IMR-90 (cell line): ENCODE measurements at regions not wholly inside any gene's neighbourhood (a gene's known extent, or its start where the extent isn't known, plus 50 kb on each side); places are given as distances from the start of the nearest gene placed in this dataset.

Experiments used
- ATAC-seq: fragments of 200-7000 bp; cut with Tn5 transposase; 2 replicates; pipeline ENCODE4 v1.9.1; 2020; ENCODE audit warnings: low read depth, mild to moderate bottlenecking, moderate library complexity
- BruUV-seq: library from RNA; stranded (reverse); fragments of 400-500 nt; replicated peaks from 2 replicates; lab custom pipeline; 2021; lab: Mats Ljungman, UMichigan
- CTCF ChIA-PET: fragments of 300-600 bp; formaldehyde crosslinking; extraction: SDS; loops from one replicate; lab custom pipeline; 2021; ENCODE audit warnings: antibody characterized with exemption; lab: Yijun Ruan, JAX
- POLR2A ChIA-PET: fragments of 300-600 bp; sonication (Branson Sonifier 250); formaldehyde crosslinking; loops from one replicate; lab custom pipeline; 2022; ENCODE audit warnings: antibody characterized with exemption; ENCODE audit not compliant: unreplicated experiment; lab: Charles Lee
- DNase-seq: peaks from one replicate; pipeline ENCODE4 v3.0.0; 2013
- H2AFZ ChIP-seq: replicated peaks from 2 replicates; pipeline ENCODE3; 2013; ENCODE audit warnings: low read length, mild to moderate bottlenecking; ENCODE audit not compliant: poor library complexity
- H2AK5ac ChIP-seq: 2 replicates; pipeline ENCODE4 v1.6.1; 2013; ENCODE audit warnings: low read depth, low read length, inconsistent platforms
- H2AK9ac ChIP-seq: replicated peaks from 2 replicates; pipeline ENCODE3; 2013; ENCODE audit warnings: mild to moderate bottlenecking, low read depth, low read length, moderate library complexity; ENCODE audit not compliant: poor library complexity
- H2BK120ac ChIP-seq: 2 replicates; pipeline ENCODE4 v1.6.1; 2013; ENCODE audit warnings: low read depth, low read length, inconsistent platforms
- H2BK15ac ChIP-seq: 3 replicates; pipeline ENCODE4 v1.6.1; 2013; ENCODE audit warnings: low read depth, low read length, inconsistent platforms
- H2BK20ac ChIP-seq: 2 replicates; pipeline ENCODE4 v1.6.1; 2013; ENCODE audit warnings: low read depth, mild to moderate bottlenecking, inconsistent platforms, low read length, moderate library complexity
- H2BK5ac ChIP-seq: 2 replicates; pipeline ENCODE4 v1.6.1; 2013; ENCODE audit warnings: mild to moderate bottlenecking, low read depth, low read length, inconsistent platforms; ENCODE audit not compliant: poor library complexity, severe bottlenecking
- H3K14ac ChIP-seq: replicated peaks from 2 replicates; pipeline ENCODE4 v1.6.1; 2013; ENCODE audit warnings: low read depth, low read length, inconsistent platforms
- H3K18ac ChIP-seq: 2 replicates; pipeline ENCODE4 v1.6.1; 2013; ENCODE audit warnings: low read depth, low read length, control low read depth
- H3K23ac ChIP-seq: 2 replicates; pipeline ENCODE4 v1.6.1; 2013; ENCODE audit warnings: low read depth, low read length, inconsistent platforms
- H3K27ac ChIP-seq: 2 replicates; pipeline ENCODE4 v1.5.1; 2013; ENCODE audit warnings: mild to moderate bottlenecking, control low read depth, low read length; ENCODE audit not compliant: insufficient read depth
- H3K27me3 ChIP-seq: 2 replicates; pipeline ENCODE4 v1.6.1; 2013; ENCODE audit warnings: low read length; ENCODE audit not compliant: control insufficient read depth, insufficient read depth
- H3K36me3 ChIP-seq: 2 replicates; pipeline ENCODE4 v1.6.1; 2013; ENCODE audit warnings: low read length, mixed read lengths; ENCODE audit not compliant: control insufficient read depth, insufficient read depth
- H3K4ac ChIP-seq: 2 replicates; pipeline ENCODE4 v1.6.1; 2013; ENCODE audit warnings: low read depth, low read length, inconsistent platforms
- H3K4me1 ChIP-seq: 2 replicates; pipeline ENCODE4 v1.6.1; 2013; ENCODE audit warnings: low read length, mixed read lengths; ENCODE audit not compliant: control insufficient read depth, insufficient read depth
- H3K4me2 ChIP-seq: 2 replicates; pipeline ENCODE4 v1.6.1; 2013; ENCODE audit warnings: low read depth, mild to moderate bottlenecking, control low read depth, low read length, moderate library complexity
- H3K4me3 ChIP-seq: 2 replicates; pipeline ENCODE4 v1.5.1; 2013; ENCODE audit warnings: low read depth, mild to moderate bottlenecking, control low read depth, low read length, moderate library complexity; ENCODE audit not compliant: insufficient read depth
- H3K56ac ChIP-seq: 2 replicates; pipeline ENCODE4 v1.6.1; 2013; ENCODE audit warnings: low read length, inconsistent platforms; ENCODE audit not compliant: insufficient read depth; ENCODE audit errors: extremely low read depth
- H3K79me1 ChIP-seq, 2 experiments: 2 replicates each; pipeline ENCODE4 v1.6.1; 2013; ENCODE audit warnings: low read length in 2 of 2, inconsistent platforms in 1 of 2, low read depth in 1 of 2
- H3K9ac ChIP-seq: 2 replicates; pipeline ENCODE4 v1.6.1; 2013; ENCODE audit warnings: low read depth, low read length, control low read depth
- H3K9me1 ChIP-seq: 2 replicates; pipeline ENCODE4 v1.6.1; 2013; ENCODE audit warnings: low read length, inconsistent platforms; ENCODE audit not compliant: insufficient read depth
- H3K9me3 ChIP-seq: 2 replicates; pipeline ENCODE4 v1.6.1; 2013; ENCODE audit warnings: low read length; ENCODE audit not compliant: control insufficient read depth, insufficient read depth
- H4K20me1 ChIP-seq: 2 replicates; pipeline ENCODE4 v1.6.1; 2013; ENCODE audit warnings: low read length, inconsistent platforms; ENCODE audit not compliant: insufficient read depth
- H4K5ac ChIP-seq: 2 replicates; pipeline ENCODE4 v1.6.1; 2013; ENCODE audit warnings: mild to moderate bottlenecking, low read depth, low read length, control low read depth
- H4K8ac ChIP-seq, 2 experiments: 2 replicates each; pipeline ENCODE4 v1.6.1; 2013; ENCODE audit warnings: low read depth in 2 of 2, low read length in 2 of 2, control low read depth in 1 of 2, inconsistent platforms in 1 of 2
- H4K91ac ChIP-seq: 2 replicates; pipeline ENCODE4 v1.6.1; 2013; ENCODE audit warnings: low read depth, low read length, inconsistent platforms; ENCODE audit not compliant: insufficient read depth
- BHLHE40 ChIP-seq: fragments of 150-350 bp; IDR thresholded peaks from 2 replicates; pipeline ENCODE4 v1.6.1; 2016; ENCODE audit warnings: mild to moderate bottlenecking, low read depth, low read length
- CTCF ChIP-seq: conservative IDR thresholded peaks from 2 replicates; pipeline ENCODE4 v1.5.1; 2012; ENCODE audit warnings: mild to moderate bottlenecking, low read depth, low read length, improper control_type of control experiment
- FOS ChIP-seq: fragments of 150-350 bp; IDR thresholded peaks from 2 replicates; pipeline ENCODE4 v1.6.1; 2016; ENCODE audit warnings: low read depth, low read length
- MXI1 ChIP-seq: IDR thresholded peaks from 2 replicates; pipeline ENCODE4 v1.6.1; 2012; ENCODE audit warnings: low read depth, mild to moderate bottlenecking, low read length, moderate library complexity, borderline replicate concordance
- WGBS, 2 experiments: methylation state at CpG; one replicate each; pipeline versions ENCODE4 v1.1.5 to v1.1.7; 2013; ENCODE audit warnings: missing lambda C conversion rate in 2 of 2; ENCODE audit not compliant: insufficient read length in 1 of 2; ENCODE audit errors: extremely low coverage in 2 of 2; 5-methylcytosine and 5-hydroxymethylcytosine counted together
- dilution Hi-C: fragments of 300-500 bp; cut with HindIII; formaldehyde crosslinking; loops from one replicate; pipeline ENCODE4 v1.14.3; 2018; ENCODE audit warnings: low sequenced_read_pairs; ENCODE audit not compliant: unreplicated experiment
- in situ Hi-C: fragments of 300-500 bp; cut with MboI; formaldehyde crosslinking; loops from 3 replicates; pipeline ENCODE4 v1.14.3; 2019; ENCODE audit warnings: low sequenced_read_pairs, inconsistent platforms, mixed read lengths
- intact Hi-C: fragments of 100-400 bp; cut with micrococcal nuclease; formaldehyde crosslinking; loops from 2 replicates; pipeline ENCODE4 v1.10.0; 2022
- TF ChIP-seq, protein P1 (sequence below): fragments of 150-350 bp; IDR thresholded peaks from 2 replicates; pipeline ENCODE4 v1.6.1; 2017; ENCODE audit warnings: mild to moderate bottlenecking, antibody characterized with exemption, low read length, low read depth

- no peaks in the 10 kb centered on the region for H3K36me3 ChIP-seq
- peak overlapping the region; percentile 87 for H3K4me2 ChIP-seq
- H3K4ac ChIP-seq = no peak overlapping the region
- H3K4me3 ChIP-seq = peak overlapping the region; percentile 52
- H2BK5ac ChIP-seq = no peak overlapping the region
- H3K27ac ChIP-seq = no peak overlapping the region
- no peak overlapping the region for H2AK5ac ChIP-seq
- dilution Hi-C loops (no loop called here), in situ Hi-C loops (no loop called here), intact Hi-C loops (loop anchor here (2.0 kb wide), 1 partner anchor 56 kb away; no protein-coding TSS in a partner anchor)
- ATAC-seq = peak; percentile 82
- no peak overlapping the region for H2BK20ac ChIP-seq
- no peak overlapping the region for H2AK9ac ChIP-seq
- peak overlapping the region; percentile 84 for H2AFZ ChIP-seq
- TF ChIP-seq, protein P1, sequence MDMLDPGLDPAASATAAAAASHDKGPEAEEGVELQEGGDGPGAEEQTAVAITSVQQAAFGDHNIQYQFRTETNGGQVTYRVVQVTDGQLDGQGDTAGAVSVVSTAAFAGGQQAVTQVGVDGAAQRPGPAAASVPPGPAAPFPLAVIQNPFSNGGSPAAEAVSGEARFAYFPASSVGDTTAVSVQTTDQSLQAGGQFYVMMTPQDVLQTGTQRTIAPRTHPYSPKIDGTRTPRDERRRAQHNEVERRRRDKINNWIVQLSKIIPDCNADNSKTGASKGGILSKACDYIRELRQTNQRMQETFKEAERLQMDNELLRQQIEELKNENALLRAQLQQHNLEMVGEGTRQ = peak; percentile 50; the same call in 1 of the 2 replicates
- peak; percentile 85; the same call in 1 of the 2 replicates for TF ChIP-seq MXI1
- TF ChIP-seq BHLHE40 = peak; percentile 56
- no peak for TF ChIP-seq FOS
- no peak for TF ChIP-seq CTCF
- no peak overlapping the region for H3K56ac ChIP-seq
- H4K5ac ChIP-seq = no peak overlapping the region
- no peaks in the 10 kb centered on the region for H3K4me1 ChIP-seq
- H4K8ac ChIP-seq = no peak overlapping the region
- no peaks in the 10 kb centered on the region for H3K9me3 ChIP-seq
- no peak overlapping the region for H2BK15ac ChIP-seq
- WGBS, 2 experiments = 12% methylated on average over 22 of the region's 62 CpGs; no CpG with 5 or more reads in 1 of the 2 experiments
- H3K14ac ChIP-seq = no peak overlapping the region; the same call in 1 of the 2 replicates
- POLR2A ChIA-PET = no interaction called here
- H3K18ac ChIP-seq = no peak overlapping the region
- no peaks in the 10 kb centered on the region for H4K20me1 ChIP-seq
- H3K9ac ChIP-seq = peak overlapping the region; percentile 34
- H3K79me1 ChIP-seq = no peaks in the 10 kb centered on the region
- BruUV-seq = no TSS peak
- H4K91ac ChIP-seq = no peak overlapping the region
- H3K23ac ChIP-seq = peak overlapping the region; percentile 29; the same call in 1 of the 2 replicates
- no peak overlapping the region for H2BK120ac ChIP-seq
- H3K27me3 ChIP-seq = no peaks in the 10 kb centered on the region; the same call in 1 of the 2 replicates
- DNase-seq = peak; percentile 12
- H3K9me1 ChIP-seq = no peaks in the 10 kb centered on the region
- CTCF ChIA-PET = interaction anchor here (1.1 kb wide), 1 partner anchor 67 kb away, joined by 3 read pairs; no protein-coding TSS in a partner anchor
These were observed 54.3 kb upstream of the HNRNPU start for GRCh38 chr1:244918421-244919319.
